T-helper 1 cell treated with Interleukin-12 subunit alpha and Interleukin-12 subunit beta and Interleukin-4 antibody, amounts not matched to agents 30 ng/mL and 1 ng/mL, for 36 hours (primary cell): ENCODE measurements at regions not wholly inside any gene's neighbourhood (a gene's known extent, or its start where the extent isn't known, plus 50 kb on each side); places are given as distances from the start of the nearest gene placed in this dataset.
"Not testable (repeated sequence)": the region's sequence is repeated elsewhere in the genome, so short reads cannot be mapped to it uniquely, and the experiment has no call there.

Experiments
- intact Hi-C: fragments of 100-400 bp; cut with micrococcal nuclease; formaldehyde crosslinking; loops from one replicate; pipeline ENCODE4 v1.15.1; 2024

- intact Hi-C loops, result not testable (repeated sequence)
Observed at GRCh38 chr2:132317026-132317680, 99.5 kb upstream of the GPR39 start.

GRCh38 chr2:132318481-132318880 lies 98.1 kb upstream of the GPR39 start:
- intact Hi-C loops, result not testable (repeated sequence)

GRCh38 chr2:132324005-132324404 lies 92.6 kb upstream of the GPR39 start:
- intact Hi-C loops, result not testable (repeated sequence)

GRCh38 chr2:132332345-132333033 lies 84.1 kb upstream of the GPR39 start:
- intact Hi-C loops, result not testable (repeated sequence)

GRCh38 chr2:132337135-132337534 lies 79.5 kb upstream of the GPR39 start:
- intact Hi-C loops, result not testable (repeated sequence)

- intact Hi-C loops, result not testable (repeated sequence)
Observed at GRCh38 chr2:132337844-132338243, 78.8 kb upstream of the GPR39 start.

- intact Hi-C loops, result not testable (repeated sequence)
Observed at GRCh38 chr2:132347041-132347780, 69.4 kb upstream of the GPR39 start.

GRCh38 chr2:132349092-132349687 lies 67.4 kb upstream of the GPR39 start:
- intact Hi-C loops, result not testable (repeated sequence)

GRCh38 chr2:132351668-132352067 lies 64.9 kb upstream of the GPR39 start:
- intact Hi-C loops, result not testable (repeated sequence)

GRCh38 chr2:132352481-132353001 lies 64.1 kb upstream of the GPR39 start:
- intact Hi-C loops, result not testable (repeated sequence)

- intact Hi-C loops, result not testable (repeated sequence)
Observed at GRCh38 chr2:132353380-132353779, 63.2 kb upstream of the GPR39 start.

- intact Hi-C loops, result not testable (repeated sequence)
Observed at GRCh38 chr2:132360964-132361363, 55.6 kb upstream of the GPR39 start.

- intact Hi-C loops, result not testable (repeated sequence)
Observed at GRCh38 chr2:132361498-132361897, 55.1 kb upstream of the GPR39 start.

GRCh38 chr2:132363352-132363751 lies 53.3 kb upstream of the GPR39 start:
- intact Hi-C loops, result not testable (repeated sequence)

- intact Hi-C loops, result not testable (repeated sequence)
Observed at GRCh38 chr2:132365963-132366362, 50.6 kb upstream of the GPR39 start.

- intact Hi-C loops, result no loop called here
Observed at GRCh38 chr2:132366421-132367180, 50.0 kb upstream of the GPR39 start.
